A673 (cell line): ENCODE measurements at regions not wholly inside any gene's neighbourhood (a gene's known extent, or its start where the extent isn't known, plus 50 kb on each side); places are given as distances from the start of the nearest gene placed in this dataset.

ENCODE experiments used
- BruUV-seq: library from RNA; stranded (reverse); fragments of 400-500 nt; replicated peaks from 2 replicates; lab custom pipeline; 2021; lab: Mats Ljungman, UMichigan
- CTCF ChIA-PET: fragments of 300-600 bp; sonication (Branson Sonifier 250); formaldehyde crosslinking; loops from one replicate; lab custom pipeline; 2022; ENCODE audit warnings: antibody characterized with exemption; lab: Charles Lee
- POLR2A ChIA-PET: fragments of 300-600 bp; sonication (Branson Sonifier 250); formaldehyde crosslinking; loops from one replicate; lab custom pipeline; 2022; ENCODE audit warnings: antibody characterized with exemption; ENCODE audit not compliant: low non-redundant PET; lab: Charles Lee
- DNase-seq: peaks from one replicate; pipeline ENCODE4 v3.0.0-alpha.2; 2015; ENCODE audit warnings: low spot score
- H3K27ac ChIP-seq: fragments of 200-600 bp; sonication (generic); 2 replicates; pipeline ENCODE4 v1.5.1; 2016; ENCODE audit warnings: mixed run types, low read depth, mild to moderate bottlenecking, mixed read lengths, antibody characterized with exemption, low read length; ENCODE audit not compliant: poor library complexity, severe bottlenecking
- H3K27me3 ChIP-seq: fragments of 200-600 bp; sonication (generic); replicated peaks from 2 replicates; pipeline ENCODE4 v1.6.1; 2017; ENCODE audit warnings: mixed run types, low read depth, mild to moderate bottlenecking, mixed read lengths, antibody characterized with exemption, low read length; ENCODE audit not compliant: insufficient read depth, poor library complexity
- H3K36me3 ChIP-seq: fragments of 200-600 bp; sonication (generic); 2 replicates; pipeline ENCODE4 v1.6.1; 2016; ENCODE audit warnings: mixed run types, mild to moderate bottlenecking, mixed read lengths, antibody characterized with exemption, low read length; ENCODE audit not compliant: insufficient read depth, poor library complexity, severe bottlenecking
- H3K4me1 ChIP-seq: fragments of 200-600 bp; sonication (generic); 2 replicates; pipeline ENCODE4 v1.6.1; 2017; ENCODE audit warnings: mixed run types, mild to moderate bottlenecking, mixed read lengths, antibody characterized with exemption, low read length; ENCODE audit not compliant: insufficient read depth, poor library complexity, severe bottlenecking
- H3K4me3 ChIP-seq: fragments of 200-600 bp; sonication (generic); 2 replicates; pipeline ENCODE4 v1.5.1; 2016; ENCODE audit warnings: low read depth, mixed run types, mild to moderate bottlenecking, mixed read lengths, low read length; ENCODE audit not compliant: poor library complexity, severe bottlenecking
- H3K9me3 ChIP-seq: fragments of 200-600 bp; sonication (generic); 2 replicates; pipeline ENCODE4 v1.6.1; 2016; ENCODE audit warnings: mixed run types, low read depth, mild to moderate bottlenecking, mixed read lengths, antibody characterized with exemption, low read length; ENCODE audit not compliant: poor library complexity, severe bottlenecking
- EZH2 ChIP-seq: fragments of 200-600 bp; sonication (generic); IDR thresholded peaks from 2 replicates; pipeline ENCODE4 v1.6.1; 2017; ENCODE audit warnings: borderline replicate concordance, low read depth, mild to moderate bottlenecking, mixed read lengths, antibody characterized with exemption, low read length; ENCODE audit not compliant: poor library complexity, severe bottlenecking
- intact Hi-C: fragments of 100-400 bp; cut with micrococcal nuclease; formaldehyde crosslinking; loops from one replicate; pipeline ENCODE4 v1.10.0; 2022; ENCODE audit not compliant: unreplicated experiment
- TF ChIP-seq, protein P1 (sequence below): fragments of 300-800, 200-600 bp; sonication (generic); conservative IDR thresholded peaks from 2 replicates; pipeline ENCODE4 v1.5.1; 2017; ENCODE audit warnings: low read depth, mild to moderate bottlenecking, antibody characterized with exemption, low read length, moderate library complexity, mixed read lengths

DNA sequence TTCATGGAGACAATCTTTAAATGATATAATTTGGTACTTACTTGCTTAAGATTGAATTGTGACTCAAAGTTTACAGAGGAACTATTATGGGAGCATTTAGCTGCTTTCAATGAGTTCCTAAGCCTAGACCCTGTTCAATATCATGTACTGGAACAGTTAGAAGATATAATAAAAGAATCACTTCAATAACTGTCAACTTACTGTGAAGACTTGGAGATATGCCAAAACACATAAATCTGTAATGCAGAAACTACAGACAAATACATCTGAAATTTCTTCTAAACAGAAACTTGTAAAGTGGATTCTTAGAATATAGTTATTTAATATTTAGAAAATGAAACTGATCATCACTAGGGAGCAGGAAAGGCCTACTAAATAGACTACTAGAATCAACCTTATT is 259.3 kb downstream of the HLX start:
- POLR2A ChIA-PET, result no interaction called here
- Histone ChIP-seq H3K27me3 (no peaks in the 10 kb centered on the region), H3K9me3 (no peaks in the 10 kb centered on the region), H3K4me3 (no peak overlapping the region), H3K36me3 (no peaks in the 10 kb centered on the region), H3K4me1 (no peaks in the 10 kb centered on the region), H3K27ac (no peak overlapping the region)
- intact Hi-C loops, result no loop called here
- no TSS peak for BruUV-seq
- peak; percentile 1 for DNase-seq
- TF ChIP-seq EZH2, result no peak
- TF ChIP-seq, protein P1, sequence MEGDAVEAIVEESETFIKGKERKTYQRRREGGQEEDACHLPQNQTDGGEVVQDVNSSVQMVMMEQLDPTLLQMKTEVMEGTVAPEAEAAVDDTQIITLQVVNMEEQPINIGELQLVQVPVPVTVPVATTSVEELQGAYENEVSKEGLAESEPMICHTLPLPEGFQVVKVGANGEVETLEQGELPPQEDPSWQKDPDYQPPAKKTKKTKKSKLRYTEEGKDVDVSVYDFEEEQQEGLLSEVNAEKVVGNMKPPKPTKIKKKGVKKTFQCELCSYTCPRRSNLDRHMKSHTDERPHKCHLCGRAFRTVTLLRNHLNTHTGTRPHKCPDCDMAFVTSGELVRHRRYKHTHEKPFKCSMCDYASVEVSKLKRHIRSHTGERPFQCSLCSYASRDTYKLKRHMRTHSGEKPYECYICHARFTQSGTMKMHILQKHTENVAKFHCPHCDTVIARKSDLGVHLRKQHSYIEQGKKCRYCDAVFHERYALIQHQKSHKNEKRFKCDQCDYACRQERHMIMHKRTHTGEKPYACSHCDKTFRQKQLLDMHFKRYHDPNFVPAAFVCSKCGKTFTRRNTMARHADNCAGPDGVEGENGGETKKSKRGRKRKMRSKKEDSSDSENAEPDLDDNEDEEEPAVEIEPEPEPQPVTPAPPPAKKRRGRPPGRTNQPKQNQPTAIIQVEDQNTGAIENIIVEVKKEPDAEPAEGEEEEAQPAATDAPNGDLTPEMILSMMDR, result no peak
- CTCF ChIA-PET, result no interaction called here

DNA sequence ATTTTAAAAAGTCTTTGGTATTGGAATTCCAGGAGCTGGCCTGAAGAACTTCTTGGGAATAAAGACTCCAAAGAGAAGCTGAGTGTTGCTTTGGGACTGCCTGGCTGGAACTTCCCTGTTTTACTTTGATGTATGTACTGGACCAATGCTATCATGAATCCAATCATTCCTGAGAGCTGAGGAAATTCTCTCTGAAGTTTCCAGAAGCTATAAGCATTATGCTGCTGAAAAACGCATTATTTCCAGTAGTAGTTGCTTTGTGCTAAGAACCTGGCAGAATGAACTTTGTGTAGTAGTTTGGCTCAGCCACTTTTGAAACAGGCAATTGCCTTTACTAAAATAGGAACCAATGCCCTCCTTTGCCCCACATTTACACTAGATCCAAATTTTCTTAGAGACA is 260.7 kb downstream of the HLX start:
- Histone ChIP-seq H3K9me3 (no peaks in the 10 kb centered on the region), H3K27ac (no peak overlapping the region), H3K27me3 (no peaks in the 10 kb centered on the region), H3K4me3 (no peak overlapping the region), H3K4me1 (no peaks in the 10 kb centered on the region), H3K36me3 (no peaks in the 10 kb centered on the region)
- intact Hi-C loops, result no loop called here
- CTCF ChIA-PET, result no interaction called here
- DNase-seq, result no peak
- no TSS peak for BruUV-seq
- TF ChIP-seq, protein P1, result no peak
- no peak for TF ChIP-seq EZH2
- POLR2A ChIA-PET, result no interaction called here

DNA sequence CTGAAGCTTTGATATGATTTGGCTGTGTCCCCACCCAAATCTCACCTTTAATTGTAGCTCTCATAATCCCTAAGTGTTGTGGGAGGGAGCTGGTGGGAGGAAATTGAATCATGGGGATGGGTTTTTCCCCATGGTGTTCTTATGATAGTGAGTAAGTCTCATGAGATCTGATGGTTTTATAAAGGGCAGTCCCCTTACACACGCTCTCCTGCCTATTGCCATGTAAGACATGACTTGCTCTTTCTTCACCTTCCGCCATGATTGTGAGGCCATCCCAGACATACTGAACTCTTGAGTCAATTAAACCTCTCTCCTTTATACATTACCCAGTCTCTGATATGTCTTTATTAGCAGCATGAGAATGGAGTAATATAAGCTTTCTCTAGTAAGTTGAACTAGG is 261.9 kb downstream of the HLX start:
- TF ChIP-seq EZH2, result no peak
- TF ChIP-seq, protein P1, result no peak
- BruUV-seq, result no TSS peak
- H3K4me1 ChIP-seq, result no peaks in the 10 kb centered on the region
- H3K27ac ChIP-seq, result no peak overlapping the region
- DNase-seq, result no peak
- no peaks in the 10 kb centered on the region for H3K9me3 ChIP-seq
- H3K36me3 ChIP-seq, result no peaks in the 10 kb centered on the region
- POLR2A ChIA-PET, result no interaction called here
- H3K27me3 ChIP-seq, result no peaks in the 10 kb centered on the region
- intact Hi-C loops, result no loop called here
- CTCF ChIA-PET, result no interaction called here
- no peak overlapping the region for H3K4me3 ChIP-seq
